ENCODE measurements at regions not wholly inside any gene's neighbourhood (a gene's known extent, or its start where the extent isn't known, plus 50 kb on each side); places are given as distances from the start of the nearest gene placed in this dataset.

DNA sequence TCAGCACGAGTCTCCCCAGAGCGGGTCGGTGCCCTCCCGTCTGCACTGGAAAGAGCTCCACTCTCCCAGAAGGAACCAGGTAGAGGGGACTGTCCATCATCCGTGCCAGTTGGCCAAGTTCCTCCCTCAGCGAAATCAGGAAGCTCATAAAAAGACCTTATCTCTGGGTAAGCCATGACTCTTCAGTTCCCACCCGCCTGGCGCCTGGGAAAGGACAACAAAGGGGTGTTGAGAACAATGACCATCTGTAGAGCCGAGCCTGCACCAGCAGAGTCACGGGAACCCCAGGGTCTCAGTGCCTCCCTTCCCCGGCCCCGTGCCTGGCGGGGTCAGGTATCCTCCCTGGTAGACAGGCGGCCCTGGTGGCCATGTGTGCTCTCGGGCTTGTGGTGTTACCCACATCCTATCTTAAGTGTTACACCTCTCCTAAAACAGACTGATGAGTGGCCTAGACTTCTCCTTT is 190.7 kb downstream of the AXIN2 start:
- TF ChIP-seq CTCF (IDR thresholded peaks at IDR 0.05) (no peak), POLR2A (IDR thresholded peaks at IDR 0.05) (no peak)
